ENCODE measurements at regions not wholly inside any gene's neighbourhood (a gene's known extent, or its start where the extent isn't known, plus 50 kb on each side); places are given as distances from the start of the nearest gene placed in this dataset.
"Not testable (repeated sequence)": the region's sequence is repeated elsewhere in the genome, so short reads cannot be mapped to it uniquely, and the experiment has no call there.

DNA sequence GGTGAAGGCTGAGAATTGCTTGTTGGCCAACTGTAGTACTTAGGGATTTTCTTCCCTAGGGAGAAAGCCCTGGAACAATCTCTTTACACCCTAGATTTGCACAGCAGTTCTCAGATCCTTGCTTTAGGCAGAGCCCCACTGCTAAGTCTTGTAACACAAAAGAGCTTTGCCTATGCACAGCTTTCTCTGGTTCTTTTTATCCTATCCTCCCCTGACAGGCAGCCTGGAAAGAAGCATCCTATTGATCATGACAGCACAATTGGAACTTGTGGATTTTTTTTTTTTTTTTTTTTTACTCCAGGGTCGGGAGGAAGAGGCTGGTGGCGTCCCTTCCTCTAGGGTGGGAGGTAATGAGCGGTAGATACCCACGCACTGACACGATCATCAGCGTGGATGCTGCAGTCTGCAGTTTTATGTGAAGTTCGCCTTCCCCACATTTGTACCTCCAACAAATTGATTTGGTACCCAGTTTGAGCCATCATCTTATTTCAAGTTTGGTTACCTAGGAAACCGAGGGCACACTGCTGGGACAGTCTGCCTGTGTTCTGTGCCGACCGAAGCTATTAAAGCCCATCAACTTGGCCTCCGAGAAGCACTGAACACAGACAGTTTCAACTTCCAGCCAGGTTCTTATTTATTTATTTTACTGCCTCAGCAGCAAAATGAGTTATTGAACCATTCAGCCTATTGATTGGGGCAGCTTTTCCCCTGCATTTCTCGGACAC lies 110.1 kb downstream of the NRN1 start:
- DNase-seq, result no peak

DNA sequence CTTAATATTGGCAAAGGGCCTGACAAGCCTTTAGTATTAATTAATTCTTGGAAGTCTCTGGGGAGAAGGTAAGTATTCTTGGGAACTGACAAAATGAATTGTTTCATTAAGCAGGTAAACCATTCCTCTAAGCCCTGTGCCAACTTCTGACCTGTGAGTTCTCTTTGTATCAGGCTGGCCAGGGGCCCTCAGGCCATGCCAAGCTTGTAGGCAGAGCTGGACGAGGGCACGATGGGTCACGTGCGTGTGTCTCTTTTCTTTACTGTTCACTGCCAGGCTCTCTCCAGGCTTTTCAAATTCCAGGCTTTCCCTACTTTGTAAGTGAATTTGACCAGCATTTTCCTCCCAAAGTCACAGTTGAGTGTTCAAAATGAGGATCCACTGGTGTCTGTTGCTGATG lies 112.4 kb downstream of the NRN1 start:
- DNase-seq, result no peak

GRCh38 chr6:5893295-5893694 lies 113.4 kb downstream of the NRN1 start:
- no peak for DNase-seq

DNA sequence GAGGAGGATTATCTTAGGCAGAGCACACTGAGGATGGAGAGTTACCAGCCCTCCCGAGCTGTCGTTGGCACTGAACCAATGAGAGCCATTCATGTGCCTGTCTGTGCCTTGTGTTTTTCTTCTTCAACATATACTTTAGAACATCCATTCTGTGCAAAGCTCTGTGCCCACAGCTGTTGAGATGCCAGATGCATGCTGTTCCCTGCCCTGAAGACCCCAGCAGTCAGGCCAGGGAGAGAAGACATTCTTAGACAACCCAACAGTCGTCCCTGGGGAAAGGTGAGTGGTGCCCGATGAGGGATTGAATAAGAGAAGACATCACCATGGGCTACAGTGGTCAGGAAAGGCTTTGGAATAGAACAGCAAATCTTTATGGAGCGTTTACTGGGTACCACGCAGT lies 114.1 kb downstream of the NRN1 start:
- DNase-seq, result no peak

GRCh38 chr6:5878792-5879191 lies 127.9 kb downstream of the NRN1 start:
- no peak for DNase-seq

- no peak for DNase-seq
Observed at GRCh38 chr6:5876076-5876475, 130.6 kb downstream of the NRN1 start.

DNA sequence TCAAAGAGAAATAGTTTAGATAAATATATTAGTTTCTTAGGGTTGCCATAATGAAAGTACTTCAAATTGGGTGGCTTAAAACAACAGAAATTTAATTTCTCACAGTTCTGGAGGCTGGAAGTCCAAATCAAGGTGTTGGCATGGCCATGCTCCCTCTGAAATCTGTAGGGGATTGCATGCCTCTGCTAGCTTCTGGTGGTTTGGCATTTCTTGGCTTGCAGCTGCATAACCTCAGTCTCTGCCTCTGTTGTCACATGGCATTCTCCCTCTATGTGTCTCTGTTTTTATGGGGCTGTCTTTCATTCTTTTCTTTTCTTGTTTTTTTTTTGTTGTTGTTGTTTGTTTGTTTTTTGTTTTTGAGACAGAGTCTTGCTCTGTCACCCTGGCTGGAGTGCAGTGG lies 132.7 kb downstream of the NRN1 start:
- not testable (repeated sequence) for DNase-seq

GRCh38 chr6:5871296-5871695 lies 135.4 kb downstream of the NRN1 start:
- no peak for DNase-seq

DNA sequence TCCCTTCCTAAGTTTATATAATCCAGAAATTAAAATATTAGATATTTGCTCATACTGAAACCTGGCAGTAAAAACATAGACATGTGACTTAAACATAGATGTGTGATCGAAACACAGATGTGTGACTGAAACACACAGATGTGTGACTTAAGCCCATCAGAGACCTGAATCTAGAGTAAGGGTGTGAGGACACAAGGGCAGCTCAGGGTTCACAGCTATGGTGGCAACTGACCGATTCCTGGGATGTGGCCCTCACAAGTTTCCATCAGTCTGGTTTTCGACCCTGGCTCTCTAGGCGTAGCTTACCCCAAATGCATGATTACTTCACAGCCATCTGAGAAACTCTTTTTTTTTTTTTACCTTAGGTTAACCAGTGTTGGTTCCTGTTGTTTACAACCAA lies 137.0 kb downstream of the NRN1 start:
- DNase-seq, result no peak

DNA sequence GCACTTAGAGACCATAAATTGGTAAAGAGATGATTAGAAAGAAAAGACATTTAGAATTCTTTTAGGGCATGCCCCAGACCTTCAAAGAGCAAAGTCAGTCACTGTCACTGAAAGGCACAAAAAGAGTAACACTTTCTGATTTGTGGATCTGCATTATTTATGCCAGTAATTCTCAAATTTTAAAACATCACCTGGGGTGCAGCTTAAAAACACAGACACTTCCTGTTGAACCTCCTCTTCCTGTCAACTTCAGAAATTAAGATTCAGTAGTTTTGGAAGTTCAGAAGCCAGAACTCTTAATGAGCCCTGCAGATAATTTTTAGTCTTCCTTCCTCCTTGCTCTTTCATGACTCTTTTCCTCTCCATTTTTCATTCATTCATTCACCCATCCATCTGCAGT lies 137.5 kb downstream of the NRN1 start:
- DNase-seq, result no peak

GRCh38 chr6:5866547-5867051 lies 140.1 kb downstream of the NRN1 start:
- no peak for DNase-seq

DNA sequence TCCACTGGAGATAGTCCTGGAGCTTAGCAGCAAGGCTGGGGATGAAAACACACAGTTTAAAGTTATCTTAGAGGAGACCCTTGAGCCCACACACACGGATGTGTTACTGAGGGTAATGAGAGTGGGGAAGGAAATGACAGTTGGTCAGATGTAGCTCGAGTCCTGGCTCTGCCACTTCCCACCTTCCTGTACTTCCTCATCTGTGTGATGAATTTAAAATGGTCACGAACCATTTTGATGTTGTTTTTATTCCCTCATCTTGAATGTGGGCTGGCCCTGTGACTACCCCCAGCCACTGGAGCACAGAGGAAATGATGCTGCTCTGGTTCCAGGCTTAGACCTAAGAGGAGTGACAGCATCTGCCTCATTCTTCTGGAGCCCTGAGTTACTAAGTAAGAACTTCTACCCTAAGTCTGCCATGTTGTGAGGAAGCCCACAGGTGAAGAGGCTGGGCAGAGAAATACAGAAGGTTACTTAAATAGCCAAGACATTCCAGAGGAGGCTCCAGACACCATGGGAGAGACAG lies 141.2 kb downstream of the NRN1 start:
- no peak for DNase-seq

- DNase-seq, result no peak
Observed at GRCh38 chr6:5860849-5861248, 145.9 kb downstream of the NRN1 start.

DNA sequence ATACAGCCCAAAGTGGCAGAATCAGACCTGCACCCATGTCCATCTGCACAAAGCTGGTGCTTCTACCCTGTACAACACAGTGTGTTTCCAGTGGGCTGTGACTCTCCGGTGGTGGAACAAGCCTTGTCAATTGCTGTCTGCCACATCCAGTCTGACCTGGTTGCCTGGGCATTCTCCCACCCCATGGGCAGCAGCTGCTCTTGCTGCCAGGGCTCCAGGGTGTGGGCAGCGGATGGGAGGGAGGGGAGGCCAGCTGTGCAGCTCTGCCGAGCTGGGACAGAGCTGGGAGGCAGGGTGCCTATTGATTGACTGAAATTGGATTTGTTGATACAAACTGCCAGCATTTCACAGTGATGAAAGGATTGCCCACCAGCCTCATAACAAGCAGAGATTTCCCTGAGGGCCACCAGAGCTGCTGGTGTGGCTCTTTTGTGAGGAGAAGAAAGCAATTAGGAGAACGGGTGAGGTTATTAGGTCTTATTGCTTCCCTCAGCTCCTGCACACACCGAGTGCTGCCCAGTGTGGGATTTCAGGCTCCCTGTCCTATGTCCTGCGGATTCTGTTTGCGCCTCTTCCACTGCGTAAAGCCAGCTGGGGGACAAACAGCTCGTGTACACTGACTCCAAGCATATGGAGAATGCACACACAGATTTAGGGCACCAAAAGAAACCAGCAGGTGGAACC lies 150.8 kb downstream of the NRN1 start:
- DNase-seq, result no peak

DNA sequence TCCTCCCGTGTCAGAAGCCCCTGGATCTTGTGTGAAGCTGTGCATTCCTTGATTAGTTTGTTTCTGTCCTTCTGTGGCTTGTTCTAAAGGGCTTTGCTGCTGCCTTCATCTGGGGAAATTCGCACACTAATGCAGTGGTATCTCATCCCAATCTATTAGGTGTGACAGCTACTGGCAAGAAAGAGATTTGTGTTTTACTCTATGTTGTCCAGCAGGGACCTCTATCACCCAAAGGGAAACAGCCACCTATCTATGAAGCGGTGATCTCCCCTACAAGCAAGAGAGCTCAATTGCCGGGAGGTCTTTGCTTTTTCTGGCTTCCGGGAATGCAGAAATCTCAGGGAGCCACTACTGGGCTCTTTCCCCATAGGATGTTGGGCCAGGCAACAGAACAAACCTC lies 151.8 kb downstream of the NRN1 start:
- no peak for DNase-seq

- peak; percentile 23 to 48 (median 38) for DNase-seq
Observed at GRCh38 chr6:5851261-5851757, 155.4 kb downstream of the NRN1 start.

DNA sequence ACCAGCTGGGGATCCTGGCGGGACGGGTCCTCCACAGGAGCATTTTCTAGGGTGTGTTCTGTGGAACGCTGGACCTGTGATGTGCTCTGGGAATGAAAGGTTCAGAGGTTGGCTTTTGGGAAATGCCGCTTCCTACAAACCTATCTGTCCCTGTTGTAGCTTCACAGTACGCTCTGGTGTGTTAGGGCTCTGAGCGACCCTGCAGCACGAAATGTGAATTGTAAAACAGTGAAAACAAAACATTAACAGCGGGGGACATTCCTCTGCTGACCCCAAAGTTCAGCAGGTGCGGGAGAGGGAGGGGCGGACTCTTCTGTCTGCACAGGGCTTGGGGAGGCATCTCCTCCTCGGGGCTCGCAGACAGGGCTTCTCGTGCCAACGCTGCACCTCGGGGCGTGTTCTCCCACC lies 155.9 kb downstream of the NRN1 start:
- no peak for DNase-seq

DNA sequence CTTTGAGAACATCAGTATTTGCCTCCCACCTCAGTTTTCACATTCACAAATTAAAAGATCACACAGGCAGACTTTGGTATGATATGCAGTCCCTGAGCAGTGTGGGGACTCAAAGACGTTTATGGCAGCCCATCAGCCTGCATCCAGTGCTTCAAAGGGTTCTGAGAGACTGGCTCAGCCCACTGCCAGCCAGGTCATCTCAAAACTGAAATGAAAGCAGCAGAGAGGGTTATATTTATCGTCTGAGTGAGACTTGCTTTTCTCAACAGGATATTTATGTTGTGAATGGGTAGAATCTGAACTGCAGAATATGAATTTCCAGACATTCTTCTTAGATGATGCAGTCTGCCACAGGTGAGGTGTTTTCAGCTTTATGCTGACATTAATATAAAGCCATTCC lies 159.8 kb downstream of the NRN1 start:
- no peak for DNase-seq

GRCh38 chr6:5846335-5846734 lies 160.4 kb downstream of the NRN1 start:
- DNase-seq, result no peak

GRCh38 chr6:5843078-5843477 lies 163.6 kb downstream of the NRN1 start:
- no peak for DNase-seq

DNA sequence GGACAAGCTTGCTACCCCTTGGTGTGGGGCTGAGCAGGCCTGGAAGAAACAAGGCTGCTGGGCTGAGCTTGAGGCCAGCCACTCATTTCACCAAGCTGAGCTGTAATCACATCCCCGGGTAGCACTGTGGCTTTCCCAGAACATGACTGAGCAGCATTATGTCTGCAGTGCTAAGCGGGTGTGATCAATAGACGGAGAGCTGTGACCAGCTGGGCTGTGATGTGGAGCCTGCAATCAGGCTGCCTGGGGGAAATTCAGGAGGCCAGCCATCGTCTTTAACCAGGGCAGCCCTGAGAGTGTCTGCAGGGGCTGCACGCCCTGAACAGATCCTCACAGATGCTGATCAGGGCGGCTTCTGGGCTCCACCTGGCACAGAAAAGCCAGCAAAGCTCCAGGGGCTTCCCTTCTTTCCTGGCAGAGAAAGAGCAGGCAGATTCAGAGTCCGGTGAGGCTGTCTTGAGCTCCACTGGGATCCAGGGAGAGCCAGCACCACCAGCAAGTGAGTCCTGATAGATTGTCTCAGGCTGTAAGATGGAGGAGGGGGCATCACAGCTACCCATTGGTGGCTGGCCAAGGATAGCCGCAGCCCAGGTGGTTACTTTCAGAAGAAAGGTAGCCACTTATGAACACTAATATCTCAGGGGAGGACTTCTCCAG lies 165.9 kb downstream of the NRN1 start:
- no peak for DNase-seq

GRCh38 chr6:5838656-5839396 lies 167.9 kb downstream of the NRN1 start:
- DNase-seq, result no peak

DNA sequence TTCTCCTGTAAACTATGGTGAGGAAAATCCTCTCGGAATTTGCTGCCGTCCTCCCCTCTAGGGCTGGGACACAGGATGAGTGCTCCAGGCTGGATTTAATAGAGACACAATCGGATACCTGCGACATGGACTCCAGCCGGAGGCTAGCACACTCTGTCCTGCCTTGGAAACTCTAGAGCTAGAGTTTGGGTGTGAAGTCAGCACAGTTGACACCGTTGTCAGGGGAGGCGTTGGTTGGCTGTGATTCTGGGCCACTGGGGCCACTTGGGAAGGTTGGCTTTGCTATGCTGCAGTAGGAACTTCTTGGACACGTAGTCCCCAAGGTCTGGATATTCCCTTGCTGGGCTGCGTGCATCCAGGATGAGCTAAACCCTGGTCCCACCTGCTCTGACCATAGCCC lies 169.4 kb downstream of the NRN1 start:
- no peak for DNase-seq

All from activated CD4-positive, CD25-positive, alpha-beta regulatory T cell (primary cell).